NCI-H1092 treated with DMSO at 0.1 percent for 48 hours (cell line): ENCODE measurements at regions not wholly inside any gene's neighbourhood (a gene's known extent, or its start where the extent isn't known, plus 50 kb on each side); places are given as distances from the start of the nearest gene placed in this dataset.
A peak's percentile ranks its signal among the peaks of the same experiment; 100 is the strongest.
"Not testable (repeated sequence)": the region's sequence is repeated elsewhere in the genome, so short reads cannot be mapped to it uniquely, and the experiment has no call there.

Experiments used
- DNase-seq: peaks from one replicate; lab custom pipeline; 2025; lab: John Stamatoyannopoulos, UW

DNA sequence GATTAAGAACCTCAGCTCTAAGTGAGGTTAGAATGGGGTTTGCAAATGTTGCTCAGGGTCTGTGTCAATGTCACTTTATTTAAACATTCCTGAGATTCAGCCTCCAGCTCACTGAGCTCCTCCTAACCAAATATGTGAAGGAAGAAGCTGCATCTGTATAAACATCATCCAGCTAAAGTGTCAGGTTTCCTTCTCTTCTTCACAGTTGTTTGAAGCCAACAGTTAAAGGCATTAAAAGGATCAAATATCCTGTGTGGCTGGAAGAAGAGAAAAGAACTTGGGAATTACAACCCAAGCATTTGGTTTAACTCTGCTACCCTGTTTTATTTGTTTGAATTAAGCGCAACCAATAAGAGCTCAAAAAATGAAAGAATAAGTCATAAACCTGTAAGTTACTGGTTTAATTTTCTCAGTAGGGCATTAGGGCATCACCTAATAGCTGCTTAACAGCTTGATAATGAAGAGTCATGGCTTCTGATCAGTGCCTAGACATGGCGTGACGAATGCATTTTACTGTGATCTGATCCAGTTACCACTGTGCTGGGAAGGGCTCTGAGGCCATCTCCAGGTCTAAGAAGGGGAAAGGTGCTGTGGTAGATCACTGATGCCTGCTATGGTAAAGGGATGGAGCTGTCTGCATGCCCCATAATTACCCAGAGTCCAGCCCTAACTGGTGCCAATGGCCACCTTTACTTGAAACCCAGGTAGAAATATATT lies 165.7 kb upstream of the TSC22D2 start:
- no peak for DNase-seq

GRCh38 chr3:150240891-150241290 lies 167.2 kb upstream of the TSC22D2 start:
- no peak for DNase-seq

GRCh38 chr3:150239766-150240165 lies 168.3 kb upstream of the TSC22D2 start:
- no peak for DNase-seq

DNA sequence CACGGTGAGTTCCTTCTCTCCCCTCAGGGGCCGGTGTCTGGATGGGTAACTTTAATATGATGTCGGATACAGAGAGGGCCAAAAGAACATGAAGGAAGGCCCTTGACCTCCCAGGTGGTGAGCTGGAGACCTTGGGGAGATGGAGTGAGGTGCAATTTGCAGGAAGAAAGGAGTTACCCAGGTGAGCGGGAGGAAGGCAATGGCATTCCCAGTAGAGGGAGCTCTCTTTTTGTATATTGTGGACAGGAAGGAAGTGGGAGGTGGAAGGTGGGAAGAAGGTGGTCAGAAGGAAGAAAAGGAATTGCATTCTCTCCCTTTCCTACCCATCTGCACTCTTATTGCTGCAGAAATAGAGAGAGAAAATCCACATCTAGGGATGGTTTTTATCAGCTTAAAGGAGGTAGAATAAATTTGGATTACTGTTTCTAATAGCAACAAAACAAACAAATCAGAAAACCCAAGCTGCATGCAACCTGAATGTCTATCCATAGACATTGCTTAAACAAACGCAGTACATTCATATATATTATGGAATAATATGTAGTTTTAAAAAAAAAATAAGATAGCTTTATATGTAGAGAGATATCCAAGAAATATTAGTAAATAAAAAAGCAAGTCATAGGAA lies 169.0 kb upstream of the TSC22D2 start:
- DNase-seq: peak; percentile 63

GRCh38 chr3:150238048-150238802 lies 169.9 kb upstream of the TSC22D2 start:
- no peak for DNase-seq

GRCh38 chr3:150237490-150237889 lies 170.6 kb upstream of the TSC22D2 start:
- peak; percentile 21 for DNase-seq

DNA sequence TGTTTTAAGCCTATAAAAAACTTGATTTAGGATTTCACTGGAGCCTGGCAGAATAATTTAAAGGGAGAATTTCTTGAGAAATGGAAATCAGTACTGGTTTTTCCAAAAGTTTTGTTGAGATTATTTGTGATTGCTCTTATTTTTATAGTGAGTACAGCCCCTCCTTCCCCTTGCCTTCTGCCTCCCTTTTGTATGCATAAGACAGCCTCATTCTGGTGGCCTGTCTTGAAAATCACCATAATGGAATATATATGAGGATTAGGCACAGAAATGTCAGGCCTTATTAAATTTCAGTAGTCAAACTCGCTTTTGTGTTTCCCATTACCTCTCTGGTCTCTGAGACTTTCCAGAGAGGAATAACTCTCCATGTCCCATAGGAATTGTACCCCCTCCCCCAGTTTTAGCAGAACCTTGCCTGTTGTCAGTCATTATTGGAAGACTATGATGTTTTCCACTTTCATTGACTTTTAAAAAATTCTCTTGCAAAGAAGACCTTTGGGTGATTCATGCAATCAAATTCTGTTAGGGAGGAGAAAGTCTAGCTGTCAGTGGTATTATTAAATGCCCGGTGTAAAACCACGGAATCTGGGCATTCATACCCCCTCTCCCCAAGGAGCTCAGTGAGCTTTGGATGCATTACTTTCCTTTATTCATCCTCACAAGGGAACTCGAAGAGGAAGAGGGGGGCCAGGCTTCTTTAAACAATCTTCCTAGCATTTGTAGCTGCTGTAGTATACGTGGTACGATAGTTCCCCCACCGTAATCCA lies 171.6 kb upstream of the TSC22D2 start:
- no peak for DNase-seq

DNA sequence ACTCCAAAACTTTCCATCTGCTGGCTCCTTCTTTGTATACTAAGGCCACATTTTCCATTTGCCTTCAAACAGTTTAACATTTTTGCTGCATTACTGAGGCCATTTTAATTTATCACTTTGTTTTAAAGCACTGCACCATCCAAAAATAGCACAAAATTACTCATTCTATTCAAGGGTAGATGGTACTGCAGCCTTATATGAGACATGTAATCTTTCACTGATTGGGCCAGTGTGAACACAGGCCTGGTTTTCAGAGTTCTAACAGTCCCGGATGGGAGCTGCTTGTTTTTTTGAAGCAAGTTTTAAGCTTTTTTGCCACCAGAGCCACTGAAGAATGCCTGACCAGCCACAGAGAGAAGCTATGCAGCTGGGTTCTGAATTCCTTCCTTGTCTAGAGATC lies 172.3 kb upstream of the TSC22D2 start:
- no peak for DNase-seq

GRCh38 chr3:150232992-150233451 lies 175.1 kb upstream of the TSC22D2 start:
- DNase-seq: peak; percentile 88

DNA sequence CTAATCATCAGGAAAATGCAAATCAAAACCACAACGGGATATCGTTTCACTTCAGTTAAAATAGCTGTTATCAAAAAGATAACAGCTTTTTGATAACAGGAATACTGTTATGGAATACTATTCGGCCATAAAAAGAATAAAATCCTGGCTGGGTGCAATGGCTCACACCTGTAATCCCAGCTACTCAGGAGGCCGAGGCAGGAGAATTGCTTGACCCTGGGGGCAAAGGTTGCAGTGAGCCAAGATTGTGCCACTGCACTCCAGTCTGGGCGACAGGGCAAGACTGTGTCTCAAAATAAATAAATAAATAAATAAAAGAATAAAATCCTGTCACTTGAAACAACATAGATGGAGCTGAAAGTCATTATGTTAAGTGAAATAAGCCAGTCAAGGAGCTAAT lies 178.1 kb upstream of the TSC22D2 start:
- no peak for DNase-seq

DNA sequence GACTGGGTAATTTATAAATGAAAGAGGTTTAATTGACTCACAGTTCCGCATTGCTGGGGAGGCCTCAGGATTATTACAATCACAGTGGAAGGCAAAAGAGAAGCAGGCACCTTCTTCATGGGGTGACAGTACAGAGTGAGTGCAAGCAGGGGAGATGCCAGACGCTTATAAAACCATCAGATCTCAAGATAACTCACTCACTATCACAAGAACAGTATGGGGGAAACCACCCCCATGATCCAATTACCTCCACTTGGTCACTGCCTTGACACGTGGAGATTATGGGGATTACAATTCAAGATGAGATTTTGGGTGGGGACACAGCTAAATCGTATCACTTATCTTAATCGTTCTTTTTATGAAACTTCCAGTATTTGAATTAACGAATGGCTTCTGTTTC lies 179.5 kb upstream of the TSC22D2 start:
- not testable (repeated sequence) for DNase-seq

- peak; percentile 59 for DNase-seq
Observed at GRCh38 chr3:150227839-150228238, 180.3 kb upstream of the TSC22D2 start.

DNA sequence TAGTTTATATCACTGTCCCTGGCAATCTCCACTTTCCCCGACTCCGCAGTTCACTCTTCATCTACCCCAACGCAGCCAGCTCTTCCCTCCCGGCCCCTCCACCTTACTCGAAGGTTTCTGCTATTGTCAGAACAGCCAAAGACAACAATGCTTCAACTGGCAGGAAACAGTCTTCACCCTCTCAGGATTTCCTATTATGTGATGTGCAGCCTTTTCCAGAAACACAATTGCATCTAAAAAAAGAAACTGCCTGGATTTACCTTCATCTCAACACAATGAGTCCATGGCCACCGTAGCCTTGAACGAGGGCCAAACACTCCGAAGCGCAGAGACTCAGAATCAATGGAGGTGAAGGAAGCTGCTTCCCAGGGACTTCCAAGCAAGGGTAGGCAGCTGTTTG lies 182.1 kb upstream of the TSC22D2 start:
- DNase-seq: peak; percentile 23

DNA sequence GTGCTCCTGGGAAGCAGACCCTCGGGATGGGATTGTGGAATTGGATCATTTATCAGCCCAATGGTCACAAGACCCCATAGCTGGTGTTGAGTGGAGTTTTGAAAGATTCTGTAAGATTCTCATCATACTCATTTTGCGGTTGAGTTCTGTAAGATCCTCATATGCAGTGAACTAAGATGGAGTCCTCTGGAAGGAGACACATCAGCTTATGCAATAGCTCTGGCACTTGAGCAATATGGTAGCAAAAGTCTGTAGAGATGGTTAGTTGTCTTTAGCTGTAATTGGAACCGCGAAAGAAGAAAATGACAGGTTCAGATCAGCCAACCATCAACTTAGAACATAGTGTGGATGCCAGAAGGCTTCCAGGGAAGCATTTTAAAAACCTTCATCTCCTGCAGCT lies 184.5 kb upstream of the TSC22D2 start:
- no peak for DNase-seq

GRCh38 chr3:150222691-150223489 lies 185.2 kb upstream of the TSC22D2 start:
- DNase-seq: no peak

- DNase-seq: no peak
Observed at GRCh38 chr3:150221904-150222523, 186.1 kb upstream of the TSC22D2 start.

GRCh38 chr3:150220799-150221198 lies 187.3 kb upstream of the TSC22D2 start:
- DNase-seq: no peak

DNA sequence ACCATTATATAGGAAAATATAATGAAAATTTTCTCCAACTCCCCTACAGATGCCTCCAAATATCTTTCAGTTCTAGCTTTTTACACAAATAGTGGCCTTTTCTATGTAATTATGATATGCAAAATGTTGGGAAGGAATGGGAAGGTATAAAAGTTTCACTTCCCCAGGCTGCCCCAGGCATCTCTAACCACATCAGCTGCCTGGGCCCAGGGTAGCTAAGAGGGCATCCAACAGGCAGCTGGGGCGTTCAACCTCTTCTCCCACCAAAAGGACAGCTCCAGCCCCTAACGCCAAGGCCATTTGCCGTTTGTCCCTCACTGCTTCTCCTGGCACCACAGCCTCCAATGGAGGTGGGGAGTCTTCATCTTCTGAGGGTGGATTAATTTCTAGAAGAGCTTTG lies 188.1 kb upstream of the TSC22D2 start:
- no peak for DNase-seq

- DNase-seq: no peak
Observed at GRCh38 chr3:150218841-150219240, 189.3 kb upstream of the TSC22D2 start.

- no peak for DNase-seq
Observed at GRCh38 chr3:150218236-150218635, 189.9 kb upstream of the TSC22D2 start.

DNA sequence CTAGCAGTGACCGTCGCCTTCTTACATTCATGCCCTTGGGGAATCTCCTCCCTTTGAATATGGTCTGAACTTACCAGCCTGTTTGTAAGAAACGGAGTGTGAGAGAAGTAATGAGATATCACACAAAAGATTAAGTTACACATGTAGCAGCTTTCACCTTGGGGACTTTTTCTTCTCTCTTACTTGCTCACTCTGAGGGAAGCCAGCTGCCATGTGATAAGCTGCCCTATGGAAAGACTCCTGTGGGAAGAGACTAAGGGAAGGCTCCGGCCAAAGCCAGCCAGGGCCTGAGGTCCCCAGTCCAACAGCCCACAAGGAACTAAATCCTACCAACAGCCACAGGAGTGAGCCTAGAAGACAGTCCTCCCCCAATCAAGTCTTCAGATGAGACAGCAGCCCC lies 190.4 kb upstream of the TSC22D2 start:
- DNase-seq: no peak
